GM19468 (cell line): ENCODE measurements at regions not wholly inside any gene's neighbourhood (a gene's known extent, or its start where the extent isn't known, plus 50 kb on each side); places are given as distances from the start of the nearest gene placed in this dataset.

ENCODE experiments used
- ATAC-seq: cut with Tn5 transposase; IDR thresholded peaks from one replicate; pipeline ENCODE4 v1.9.1; 2021; ENCODE audit warnings: mild to moderate bottlenecking, moderate library complexity, moderate number of reproducible peaks; ENCODE audit not compliant: unreplicated experiment; ENCODE audit errors: extremely low read depth

GRCh38 chr1:191101960-191102359, 624.3 kb upstream of the BRINP3 start:
- no peak for ATAC-seq

GRCh38 chr1:191125950-191126349, 648.3 kb upstream of the BRINP3 start:
- ATAC-seq: no peak

- no peak for ATAC-seq
These were observed 657.1 kb upstream of the BRINP3 start for GRCh38 chr1:191134796-191135195.

- ATAC-seq: no peak
These were observed 662.4 kb upstream of the BRINP3 start for GRCh38 chr1:191140038-191140437.

GRCh38 chr1:191142748-191143147, 665.1 kb upstream of the BRINP3 start:
- ATAC-seq: no peak

GRCh38 chr1:191145834-191146233, 668.2 kb upstream of the BRINP3 start:
- ATAC-seq: no peak

GRCh38 chr1:191151321-191151807, 673.7 kb upstream of the BRINP3 start:
- no peak for ATAC-seq

- ATAC-seq: no peak
These were observed 675.1 kb upstream of the BRINP3 start for GRCh38 chr1:191152776-191153175.

- ATAC-seq: no peak
These were observed 677.5 kb upstream of the BRINP3 start for GRCh38 chr1:191155178-191155577.

- ATAC-seq: no peak
These were observed 683.2 kb upstream of the BRINP3 start for GRCh38 chr1:191160837-191161236.

GRCh38 chr1:191162762-191163161, 685.1 kb upstream of the BRINP3 start:
- no peak for ATAC-seq

- ATAC-seq: no peak
These were observed 686.0 kb upstream of the BRINP3 start for GRCh38 chr1:191163621-191164020.

- ATAC-seq: peak; percentile 97
These were observed 696.6 kb upstream of the BRINP3 start for GRCh38 chr1:191174298-191174697.

- no peak for ATAC-seq
These were observed 698.5 kb upstream of the BRINP3 start for GRCh38 chr1:191176131-191176530.

GRCh38 chr1:191206513-191207207, 729.0 kb upstream of the BRINP3 start:
- no peak for ATAC-seq

- ATAC-seq: no peak
These were observed 744.5 kb upstream of the BRINP3 start for GRCh38 chr1:191222206-191222605.

GRCh38 chr1:191240925-191241324, 763.3 kb upstream of the BRINP3 start:
- ATAC-seq: no peak

GRCh38 chr1:191255354-191256054, 777.8 kb upstream of the BRINP3 start:
- peak; percentile 13 for ATAC-seq

GRCh38 chr1:191256917-191257316, 779.3 kb upstream of the BRINP3 start:
- ATAC-seq: no peak

- ATAC-seq: no peak
These were observed 782.4 kb upstream of the BRINP3 start for GRCh38 chr1:191260056-191260455.

GRCh38 chr1:191261111-191261510, 783.4 kb upstream of the BRINP3 start:
- no peak for ATAC-seq
